Naive thymus-derived CD8-positive, alpha-beta T cell (primary cell): ENCODE measurements at regions not wholly inside any gene's neighbourhood (a gene's known extent, or its start where the extent isn't known, plus 50 kb on each side); places are given as distances from the start of the nearest gene placed in this dataset.
"Not testable (repeated sequence)": the region's sequence is repeated elsewhere in the genome, so short reads cannot be mapped to it uniquely, and the experiment has no call there.

Experiments used
- ATAC-seq, 2 donors: fragments of 150-1000 bp; cut with Tn5 transposase in 1 of 2; sonication (Bioruptor Pico), chemical (Tn5 transposase) in 1 of 2; 1 replicate in 1 of 2; 2 replicates in 1 of 2; pipeline ENCODE4 v1.10.0; 2021; ENCODE audit warnings: mild to moderate bottlenecking in 2 of 2, moderate library complexity in 2 of 2
- POLR2A ChIA-PET: fragments of 350-600 bp; sonication (Branson Sonifier 250); formaldehyde crosslinking; loops from one replicate; lab custom pipeline; 2021; ENCODE audit warnings: antibody characterized with exemption; lab: Charles Lee
- DNase-seq, 10 donors: peaks; one replicate each; pipeline versions ENCODE4 v3.0.0 to v3.0.0-alpha.2; 2020 to 2022
- H3K27ac Mint-ChIP-seq, 10 donors: one replicate each; pipeline ENCODE4 v1.8.0; 2020 to 2022; ENCODE audit warnings: mild to moderate bottlenecking in 10 of 10, mixed read lengths in 10 of 10, moderate library complexity in 4 of 10, inconsistent platforms in 1 of 10
- H3K27me3 Mint-ChIP-seq, 5 donors: one replicate each; pipeline ENCODE4 v1.8.0; 2021 to 2022; ENCODE audit warnings: mixed read lengths in 5 of 5
- H3K36me3 Mint-ChIP-seq, 3 donors: one replicate each; pipeline ENCODE4 v1.8.0; 2020 to 2022; ENCODE audit warnings: mixed read lengths in 3 of 3, mild to moderate bottlenecking in 2 of 3, inconsistent platforms in 1 of 3
- H3K4me1 Mint-ChIP-seq, 4 donors: one replicate each; pipeline ENCODE4 v1.8.0; 2021 to 2022; ENCODE audit warnings: mixed read lengths in 4 of 4
- H3K4me3 Mint-ChIP-seq, 10 donors: one replicate each; pipeline ENCODE4 v1.8.0; 2020 to 2022; ENCODE audit warnings: mild to moderate bottlenecking in 10 of 10, mixed read lengths in 10 of 10, moderate library complexity in 6 of 10, inconsistent platforms in 1 of 10
- H3K9me3 Mint-ChIP-seq, 9 donors: one replicate each; pipeline ENCODE4 v1.8.0; 2020 to 2022; ENCODE audit warnings: mixed read lengths in 9 of 9, mild to moderate bottlenecking in 3 of 9, inconsistent platforms in 1 of 9, moderate library complexity in 1 of 9

DNA sequence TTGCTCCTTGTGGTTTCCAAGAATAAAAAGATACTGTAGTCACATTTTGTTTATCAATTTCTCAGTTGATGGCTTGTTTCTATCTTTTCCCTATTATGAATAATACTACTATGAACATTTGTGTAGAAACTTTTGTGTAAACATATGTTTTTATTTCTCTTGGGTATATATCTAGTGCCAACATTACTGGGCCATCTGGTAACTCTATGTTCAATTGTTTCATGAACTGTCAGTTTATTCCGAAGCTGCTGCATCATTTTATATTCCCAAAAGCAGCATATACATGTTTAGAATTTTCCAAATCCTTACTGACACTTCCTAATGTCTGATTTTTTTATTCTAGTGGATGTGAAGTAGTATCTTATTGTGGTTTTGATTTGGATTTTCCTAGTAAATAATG is 737.6 kb upstream of the TMEFF2 start:
- ATAC-seq = no peak
- H3K36me3 Mint-ChIP-seq = no peaks in the 10 kb centered on the region
- POLR2A ChIA-PET = no interaction called here
- DNase-seq = no peak
- peaks cover 0 to 3% (median 0%) of the 10 kb centered on the region in 5 donors for H3K27me3 Mint-ChIP-seq
- H3K4me3 Mint-ChIP-seq = no peak overlapping the region
- H3K27ac Mint-ChIP-seq = no peak overlapping the region
- peaks cover 0 to 16% (median 9%) of the 10 kb centered on the region in 9 donors for H3K9me3 Mint-ChIP-seq
- no peaks in the 10 kb centered on the region for H3K4me1 Mint-ChIP-seq

DNA sequence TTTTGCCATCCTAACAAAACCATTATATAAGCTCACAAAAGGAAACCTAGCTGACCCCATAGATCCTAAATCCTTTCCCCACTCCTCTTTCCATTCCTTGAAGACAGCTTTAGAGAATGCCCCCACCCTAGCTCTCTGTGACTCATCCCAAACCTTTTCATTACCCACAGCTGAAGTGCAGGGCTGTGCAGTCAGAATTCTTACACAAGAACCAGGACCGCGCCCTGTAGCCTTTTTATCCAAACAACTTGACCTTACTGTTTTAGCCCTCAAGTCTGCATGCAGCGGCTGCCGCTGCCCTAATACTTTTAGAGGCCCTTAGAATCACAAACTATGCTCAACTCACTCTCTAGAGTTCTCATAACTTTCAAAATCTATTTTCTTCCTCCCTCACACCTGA is 726.9 kb upstream of the TMEFF2 start:
- H3K9me3 Mint-ChIP-seq = peaks cover 0 to 14% (median 12%) of the 10 kb centered on the region in 9 donors
- POLR2A ChIA-PET, H3K36me3 Mint-ChIP-seq, ATAC-seq, H3K4me1 Mint-ChIP-seq, H3K27me3 Mint-ChIP-seq, DNase-seq, H3K27ac Mint-ChIP-seq, H3K4me3 Mint-ChIP-seq: not testable (repeated sequence)

DNA sequence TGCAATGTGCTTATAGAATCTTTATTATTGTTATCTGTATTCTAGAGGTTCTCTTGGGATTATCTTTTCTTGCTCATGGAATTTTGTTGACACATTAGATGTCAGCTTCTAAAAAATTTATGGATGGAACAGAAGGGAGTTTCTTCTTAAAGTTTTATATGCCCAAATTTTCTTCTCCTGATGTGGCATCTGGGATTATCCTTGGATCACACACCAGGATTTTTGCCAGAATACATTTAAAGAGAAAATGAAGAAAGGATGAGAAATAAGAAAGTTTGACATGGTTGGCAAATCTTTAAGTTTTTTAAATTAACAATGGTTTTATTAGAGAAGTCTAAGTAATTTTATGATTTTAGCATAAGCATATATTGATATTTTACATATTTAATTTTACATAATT is 706.7 kb upstream of the TMEFF2 start:
- no peak for ATAC-seq
- Mint-ChIP-seq H3K9me3 (peaks cover 0 to 8% (median 0%) of the 10 kb centered on the region in 9 donors), H3K4me1 (no peaks in the 10 kb centered on the region), H3K4me3 (no peak overlapping the region), H3K27ac (no peak overlapping the region), H3K27me3 (no peaks in the 10 kb centered on the region), H3K36me3 (no peaks in the 10 kb centered on the region)
- no peak for DNase-seq
- POLR2A ChIA-PET = no interaction called here

DNA sequence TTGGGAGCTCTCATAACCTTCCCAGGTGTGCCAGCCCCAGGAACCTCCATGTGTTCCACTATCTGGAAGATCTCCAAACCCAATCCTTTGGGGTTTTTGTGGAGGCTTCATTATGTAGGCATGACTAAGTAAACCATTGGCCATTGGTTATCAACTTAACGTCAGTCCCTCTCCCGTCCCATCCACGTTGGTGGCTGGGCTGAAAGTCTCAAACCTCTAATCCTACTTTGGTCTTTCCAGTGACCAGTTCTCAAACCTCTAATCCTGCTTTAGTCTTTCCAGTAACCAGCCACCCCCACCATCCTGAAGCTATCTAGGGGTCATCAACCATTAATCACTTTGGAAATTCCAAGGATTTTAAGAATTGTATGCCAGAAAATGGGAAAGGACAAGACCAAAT is 704.7 kb upstream of the TMEFF2 start:
- Mint-ChIP-seq H3K4me3 (no peak overlapping the region), H3K9me3 (peaks cover 0 to 3% (median 0%) of the 10 kb centered on the region in 9 donors), H3K27ac (no peak overlapping the region), H3K4me1 (no peaks in the 10 kb centered on the region), H3K27me3 (no peaks in the 10 kb centered on the region), H3K36me3 (no peaks in the 10 kb centered on the region)
- POLR2A ChIA-PET = no interaction called here
- DNase-seq (no peak), ATAC-seq (no peak)

DNA sequence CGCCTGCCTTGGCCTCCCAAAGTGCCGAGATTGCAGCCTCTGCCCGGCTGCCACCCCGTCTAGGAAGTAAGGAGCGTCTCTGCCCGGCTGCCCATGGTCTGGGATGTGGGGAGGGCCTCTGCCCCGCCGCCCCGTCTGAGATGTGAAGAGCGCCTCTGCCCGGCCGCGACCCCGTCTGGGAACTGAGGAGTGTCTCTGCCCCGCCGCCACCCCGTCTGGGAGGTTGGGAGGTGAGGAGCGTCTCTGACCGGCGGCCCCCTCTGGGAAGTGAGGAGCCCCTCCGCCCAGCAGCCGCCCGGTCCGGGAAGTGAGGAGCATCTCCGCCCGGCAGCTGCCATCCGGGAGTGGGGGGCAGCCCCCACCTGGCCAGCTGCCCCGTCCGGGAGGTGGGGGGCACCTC is 699.2 kb upstream of the TMEFF2 start:
- DNase-seq, H3K4me1 Mint-ChIP-seq, H3K36me3 Mint-ChIP-seq, POLR2A ChIA-PET, ATAC-seq, H3K4me3 Mint-ChIP-seq, H3K27me3 Mint-ChIP-seq, H3K27ac Mint-ChIP-seq, H3K9me3 Mint-ChIP-seq: not testable (repeated sequence)

DNA sequence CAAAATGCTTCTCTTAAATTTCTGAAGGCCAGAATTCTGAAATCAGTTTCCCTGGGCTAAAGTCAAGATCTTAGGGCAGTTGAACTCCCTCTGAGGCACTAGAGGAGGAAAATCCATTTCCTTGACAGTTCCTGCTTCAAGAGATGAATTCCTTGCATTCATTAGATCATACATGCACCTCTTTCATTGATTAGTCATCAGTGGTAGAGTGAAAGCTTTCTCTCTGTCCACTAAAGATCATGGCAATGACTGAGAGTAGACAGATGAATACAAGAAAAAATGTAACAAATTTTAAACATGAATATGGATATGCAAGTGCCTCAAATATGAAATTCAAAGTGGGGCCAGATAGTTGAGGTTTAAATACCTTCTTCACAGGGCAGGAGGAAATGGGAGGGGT is 693.4 kb upstream of the TMEFF2 start:
- H3K9me3 Mint-ChIP-seq = peaks cover 0 to 3% (median 0%) of the 10 kb centered on the region in 9 donors
- no peak overlapping the region for H3K27ac Mint-ChIP-seq
- no peaks in the 10 kb centered on the region for H3K36me3 Mint-ChIP-seq
- ATAC-seq (no peak), DNase-seq (no peak)
- no peak overlapping the region for H3K4me3 Mint-ChIP-seq
- H3K27me3 Mint-ChIP-seq = no peaks in the 10 kb centered on the region
- POLR2A ChIA-PET = no interaction called here
- no peaks in the 10 kb centered on the region for H3K4me1 Mint-ChIP-seq

DNA sequence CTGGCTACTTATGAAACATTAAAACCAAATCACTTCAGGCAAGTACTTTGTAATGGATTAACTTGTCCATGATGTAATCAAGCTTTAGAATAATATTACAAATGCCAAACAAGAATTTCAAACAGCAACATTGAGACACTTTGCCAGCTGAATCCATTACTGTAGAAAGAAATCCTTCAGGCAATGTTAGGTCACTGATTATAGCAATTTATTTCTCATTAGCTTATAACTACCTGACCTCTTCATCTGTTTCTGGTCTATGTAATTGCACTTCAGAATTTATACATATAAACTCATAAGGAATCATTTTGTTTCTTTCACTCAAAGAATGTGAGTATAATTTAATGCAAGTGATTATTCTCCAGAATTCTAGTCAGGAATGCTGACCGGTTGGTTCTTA is 692.6 kb upstream of the TMEFF2 start:
- H3K27ac Mint-ChIP-seq = no peak overlapping the region
- no peak for DNase-seq
- no peaks in the 10 kb centered on the region for H3K36me3 Mint-ChIP-seq
- POLR2A ChIA-PET = no interaction called here
- H3K27me3 Mint-ChIP-seq = no peaks in the 10 kb centered on the region
- no peak for ATAC-seq
- H3K4me1 Mint-ChIP-seq = no peaks in the 10 kb centered on the region
- peaks cover 0 to 3% (median 0%) of the 10 kb centered on the region in 9 donors for H3K9me3 Mint-ChIP-seq
- no peak overlapping the region for H3K4me3 Mint-ChIP-seq

DNA sequence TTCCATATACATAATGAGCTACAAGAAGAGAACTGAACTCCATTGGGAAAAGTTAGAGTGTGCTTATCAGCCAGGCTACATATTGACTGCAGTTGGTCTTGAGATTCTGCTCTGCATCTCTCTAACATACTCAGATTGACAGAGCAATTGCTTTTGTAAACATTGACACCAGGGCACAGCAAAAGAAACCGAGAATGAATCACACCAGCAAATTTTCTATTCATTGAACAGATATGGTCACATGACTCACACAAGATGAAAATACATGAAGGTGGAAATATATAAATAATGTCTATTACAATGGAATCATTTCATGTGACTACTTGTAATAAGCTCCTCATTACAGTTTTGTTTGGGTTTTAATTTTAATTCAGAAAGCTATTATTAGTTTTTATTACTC is 691.9 kb upstream of the TMEFF2 start:
- Mint-ChIP-seq H3K9me3 (peaks cover 0 to 3% (median 0%) of the 10 kb centered on the region in 9 donors), H3K27ac (no peak overlapping the region), H3K4me1 (no peaks in the 10 kb centered on the region), H3K36me3 (no peaks in the 10 kb centered on the region), H3K4me3 (no peak overlapping the region), H3K27me3 (no peaks in the 10 kb centered on the region)
- ATAC-seq (no peak), DNase-seq (no peak)
- POLR2A ChIA-PET = no interaction called here

DNA sequence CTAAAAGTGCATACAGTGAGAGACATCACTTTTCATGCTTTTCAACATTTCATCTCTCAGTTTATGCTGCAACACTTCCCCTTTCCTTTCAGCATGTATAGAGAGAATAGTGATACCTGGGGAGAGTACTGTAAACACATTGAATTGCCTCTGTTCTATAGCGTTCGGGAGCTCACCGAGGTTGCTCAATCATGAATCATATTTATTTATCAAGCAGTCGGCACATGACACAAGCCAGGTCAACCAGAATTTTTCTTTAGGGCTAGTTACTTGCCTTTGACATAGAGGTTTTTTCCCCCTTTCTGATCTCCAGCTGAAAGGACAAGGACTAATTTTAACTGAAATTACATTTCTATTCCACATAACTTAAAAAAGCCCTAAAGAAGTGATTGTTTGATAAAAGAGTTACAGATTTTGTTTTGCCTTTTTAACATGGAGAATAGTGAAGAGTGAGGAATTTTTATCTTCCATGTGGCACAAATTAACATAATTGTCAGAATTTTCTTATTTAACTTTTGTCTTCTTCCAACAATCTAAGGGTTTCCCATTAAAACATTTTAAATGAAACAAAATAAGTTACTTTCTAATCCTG is 690.9 kb upstream of the TMEFF2 start:
- Mint-ChIP-seq H3K9me3 (peaks cover 0 to 3% (median 0%) of the 10 kb centered on the region in 9 donors), H3K27ac (no peak overlapping the region), H3K4me1 (no peaks in the 10 kb centered on the region), H3K27me3 (no peaks in the 10 kb centered on the region), H3K36me3 (no peaks in the 10 kb centered on the region), H3K4me3 (no peak overlapping the region)
- DNase-seq = no peak
- ATAC-seq = no peak
- POLR2A ChIA-PET = no interaction called here

DNA sequence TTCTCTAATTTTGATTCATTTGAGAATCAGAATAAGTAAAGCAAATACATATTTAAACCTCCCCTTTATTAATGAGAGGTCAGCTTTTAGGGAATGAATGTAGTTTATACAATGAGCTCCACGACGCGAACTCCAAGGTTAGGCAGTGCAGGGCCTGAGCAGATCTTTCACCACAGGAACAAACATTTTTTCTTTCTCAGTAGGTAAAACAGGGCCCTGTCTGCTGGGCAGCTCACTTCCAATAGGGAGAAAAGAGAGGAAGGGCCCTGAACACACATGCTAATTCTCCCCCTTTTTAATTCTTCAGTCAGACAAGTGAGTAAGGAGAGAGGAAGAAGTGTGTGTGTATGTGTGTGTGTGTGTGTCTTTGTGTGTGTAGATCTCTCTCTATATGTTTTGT is 682.4 kb upstream of the TMEFF2 start:
- Mint-ChIP-seq H3K27ac (no peak overlapping the region), H3K4me3 (no peak overlapping the region), H3K4me1 (no peaks in the 10 kb centered on the region), H3K27me3 (peaks cover 0 to 1% (median 0%) of the 10 kb centered on the region in 5 donors), H3K9me3 (peaks cover 0 to 20% (median 2%) of the 10 kb centered on the region in 9 donors), H3K36me3 (no peaks in the 10 kb centered on the region)
- ATAC-seq (no peak), DNase-seq (no peak)
- POLR2A ChIA-PET = no interaction called here

DNA sequence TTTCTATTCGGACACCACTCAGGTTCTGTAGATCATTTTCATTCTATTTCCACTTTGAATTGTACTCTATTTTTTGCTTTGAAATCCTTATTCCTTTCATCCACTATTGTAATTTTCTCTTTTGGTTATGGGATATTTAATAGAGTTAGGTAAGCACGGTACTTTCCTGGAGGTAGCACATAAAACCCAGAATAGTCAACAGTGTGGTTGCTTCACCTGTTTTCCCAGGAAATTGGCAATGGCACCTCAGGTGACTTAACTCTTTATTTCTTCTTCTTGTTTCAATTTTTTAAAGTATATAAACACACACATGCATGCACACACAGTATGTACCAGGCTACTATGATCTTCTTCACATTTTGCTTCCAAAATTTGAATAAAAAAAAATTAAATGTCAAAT is 682.0 kb upstream of the TMEFF2 start:
- no peaks in the 10 kb centered on the region for H3K4me1 Mint-ChIP-seq
- H3K9me3 Mint-ChIP-seq = peaks cover 0 to 25% (median 2%) of the 10 kb centered on the region in 9 donors
- no peak for DNase-seq
- no peak for ATAC-seq
- H3K27ac Mint-ChIP-seq = no peak overlapping the region
- POLR2A ChIA-PET = no interaction called here
- no peak overlapping the region for H3K4me3 Mint-ChIP-seq
- no peaks in the 10 kb centered on the region for H3K36me3 Mint-ChIP-seq
- peaks cover 0 to 3% (median 0%) of the 10 kb centered on the region in 5 donors for H3K27me3 Mint-ChIP-seq

DNA sequence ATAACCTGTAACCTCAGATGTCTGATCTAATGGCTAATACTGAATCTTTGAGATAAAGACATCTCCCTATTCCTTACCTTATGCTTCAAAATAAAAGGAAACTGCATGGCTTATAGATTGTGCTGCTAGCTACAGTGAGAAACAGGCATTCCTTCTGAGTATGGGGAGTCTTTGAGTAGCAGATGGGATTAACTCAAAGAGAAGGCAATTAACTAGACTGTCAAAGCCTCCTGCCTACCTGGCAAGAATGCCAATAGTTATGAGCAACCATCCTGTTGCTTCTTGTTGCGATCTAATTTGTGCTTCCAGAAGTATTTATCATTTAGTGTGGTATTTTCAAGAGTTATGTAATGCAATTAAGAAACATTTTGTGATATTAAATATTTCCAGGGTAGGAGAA is 660.0 kb upstream of the TMEFF2 start:
- POLR2A ChIA-PET = no interaction called here
- Mint-ChIP-seq H3K27ac (no peak overlapping the region), H3K4me1 (no peaks in the 10 kb centered on the region), H3K27me3 (no peaks in the 10 kb centered on the region), H3K4me3 (no peak overlapping the region), H3K9me3 (peaks cover 0 to 18% (median 2%) of the 10 kb centered on the region in 9 donors), H3K36me3 (no peaks in the 10 kb centered on the region)
- no peak for ATAC-seq
- no peak for DNase-seq

DNA sequence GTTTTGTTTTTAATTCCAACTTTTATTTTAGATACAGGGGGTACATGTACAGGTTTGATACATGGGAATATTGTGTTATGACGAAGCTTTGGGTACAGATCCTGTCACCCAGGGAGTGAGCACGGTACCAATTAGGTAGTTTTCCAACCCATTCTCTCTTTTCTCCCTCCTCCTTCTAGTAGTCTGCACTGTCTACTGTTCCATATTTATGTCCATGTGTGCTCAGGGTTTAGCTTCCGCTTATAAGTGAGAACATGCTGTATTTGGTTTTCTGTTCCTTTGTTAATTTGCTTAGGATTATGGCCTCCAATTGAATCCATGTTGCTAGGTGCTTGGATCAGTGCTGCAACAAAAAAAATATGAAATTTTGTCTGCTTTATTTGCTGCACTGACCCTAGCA is 659.3 kb upstream of the TMEFF2 start:
- no peak overlapping the region for H3K27ac Mint-ChIP-seq
- no peak for ATAC-seq
- H3K4me1 Mint-ChIP-seq = no peaks in the 10 kb centered on the region
- H3K4me3 Mint-ChIP-seq = no peak overlapping the region
- no peak for DNase-seq
- POLR2A ChIA-PET = no interaction called here
- peaks cover 0 to 18% (median 2%) of the 10 kb centered on the region in 9 donors for H3K9me3 Mint-ChIP-seq
- no peaks in the 10 kb centered on the region for H3K36me3 Mint-ChIP-seq
- peaks cover 0 to under 1% (median 0%) of the 10 kb centered on the region in 5 donors for H3K27me3 Mint-ChIP-seq

DNA sequence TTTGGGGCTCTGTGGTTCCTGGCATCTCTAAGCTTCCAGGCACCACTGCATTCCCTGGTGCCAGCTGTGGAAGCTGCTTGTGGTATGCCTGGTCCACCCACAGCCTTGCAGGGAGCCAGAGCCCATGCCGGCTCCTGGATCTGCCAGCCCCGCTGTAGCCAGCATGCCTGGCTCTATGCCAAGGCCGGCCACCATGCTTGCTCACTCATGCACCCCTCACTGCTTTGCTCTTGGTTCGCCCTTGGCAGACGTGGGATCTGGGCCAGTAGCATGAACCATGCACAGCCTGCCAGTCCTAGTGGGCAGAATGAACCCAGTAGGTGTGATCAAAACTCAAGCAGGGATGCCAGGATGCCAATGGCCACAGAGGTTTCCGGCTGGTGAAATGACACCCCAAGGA is 634.2 kb upstream of the TMEFF2 start:
- no peak for ATAC-seq
- no peak overlapping the region for H3K27ac Mint-ChIP-seq
- H3K4me3 Mint-ChIP-seq = no peak overlapping the region
- peaks cover 0 to 13% (median 3%) of the 10 kb centered on the region in 9 donors for H3K9me3 Mint-ChIP-seq
- H3K36me3 Mint-ChIP-seq = no peaks in the 10 kb centered on the region
- DNase-seq = no peak
- no peaks in the 10 kb centered on the region for H3K4me1 Mint-ChIP-seq
- no peaks in the 10 kb centered on the region for H3K27me3 Mint-ChIP-seq
- POLR2A ChIA-PET = no interaction called here
